GM12874 (cell line): ENCODE measurements at regions not wholly inside any gene's neighbourhood (a gene's known extent, or its start where the extent isn't known, plus 50 kb on each side); places are given as distances from the start of the nearest gene placed in this dataset.

Experiments used
- TF ChIP-seq, protein P1 (sequence below): IDR thresholded peaks from 2 replicates; pipeline ENCODE4 v1.5.1; 2011; ENCODE audit warnings: low read depth, mild to moderate bottlenecking, control low read depth, low read length, moderate library complexity; ENCODE audit not compliant: insufficient read depth

DNA sequence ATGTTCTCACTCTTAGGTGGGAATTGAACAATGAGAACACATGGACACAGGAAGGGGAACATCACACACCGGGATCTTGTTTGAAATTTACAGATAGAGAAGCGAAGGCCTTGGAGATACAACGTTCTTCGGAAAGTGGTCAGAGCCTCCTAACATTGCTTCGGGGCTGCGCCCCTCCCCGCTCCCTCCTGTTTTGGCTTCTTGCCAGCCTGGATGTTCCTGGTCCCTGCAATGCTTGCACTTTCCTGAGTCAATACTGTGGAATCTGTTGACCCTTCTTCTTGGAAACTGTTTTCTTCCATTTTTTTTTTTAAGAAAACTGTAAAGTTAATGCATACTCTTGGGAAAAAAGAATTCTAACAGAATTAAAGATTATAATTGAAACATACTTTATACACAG lies 360.8 kb downstream of the SOCS6 start:
- TF ChIP-seq, protein P1, sequence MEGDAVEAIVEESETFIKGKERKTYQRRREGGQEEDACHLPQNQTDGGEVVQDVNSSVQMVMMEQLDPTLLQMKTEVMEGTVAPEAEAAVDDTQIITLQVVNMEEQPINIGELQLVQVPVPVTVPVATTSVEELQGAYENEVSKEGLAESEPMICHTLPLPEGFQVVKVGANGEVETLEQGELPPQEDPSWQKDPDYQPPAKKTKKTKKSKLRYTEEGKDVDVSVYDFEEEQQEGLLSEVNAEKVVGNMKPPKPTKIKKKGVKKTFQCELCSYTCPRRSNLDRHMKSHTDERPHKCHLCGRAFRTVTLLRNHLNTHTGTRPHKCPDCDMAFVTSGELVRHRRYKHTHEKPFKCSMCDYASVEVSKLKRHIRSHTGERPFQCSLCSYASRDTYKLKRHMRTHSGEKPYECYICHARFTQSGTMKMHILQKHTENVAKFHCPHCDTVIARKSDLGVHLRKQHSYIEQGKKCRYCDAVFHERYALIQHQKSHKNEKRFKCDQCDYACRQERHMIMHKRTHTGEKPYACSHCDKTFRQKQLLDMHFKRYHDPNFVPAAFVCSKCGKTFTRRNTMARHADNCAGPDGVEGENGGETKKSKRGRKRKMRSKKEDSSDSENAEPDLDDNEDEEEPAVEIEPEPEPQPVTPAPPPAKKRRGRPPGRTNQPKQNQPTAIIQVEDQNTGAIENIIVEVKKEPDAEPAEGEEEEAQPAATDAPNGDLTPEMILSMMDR: no peak

DNA sequence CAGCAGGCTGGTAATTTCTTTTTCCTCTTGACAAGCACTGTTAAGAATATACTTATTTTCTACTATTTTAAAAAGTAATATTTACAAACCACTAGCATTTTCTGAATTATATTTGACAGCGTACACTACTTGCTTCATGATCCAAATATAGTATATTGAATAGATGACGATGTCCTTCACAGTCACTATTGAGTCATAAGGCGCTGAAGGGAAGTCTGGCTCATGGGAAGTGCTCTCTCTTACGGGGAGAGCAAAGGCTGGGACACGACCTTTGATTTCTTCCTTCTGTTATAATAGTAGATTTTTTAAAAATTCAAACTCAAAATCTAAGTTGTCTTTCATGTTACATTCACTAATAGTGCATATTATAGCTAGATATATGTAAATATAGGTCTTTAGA lies 357.1 kb downstream of the SOCS6 start:
- TF ChIP-seq, protein P1: no peak

DNA sequence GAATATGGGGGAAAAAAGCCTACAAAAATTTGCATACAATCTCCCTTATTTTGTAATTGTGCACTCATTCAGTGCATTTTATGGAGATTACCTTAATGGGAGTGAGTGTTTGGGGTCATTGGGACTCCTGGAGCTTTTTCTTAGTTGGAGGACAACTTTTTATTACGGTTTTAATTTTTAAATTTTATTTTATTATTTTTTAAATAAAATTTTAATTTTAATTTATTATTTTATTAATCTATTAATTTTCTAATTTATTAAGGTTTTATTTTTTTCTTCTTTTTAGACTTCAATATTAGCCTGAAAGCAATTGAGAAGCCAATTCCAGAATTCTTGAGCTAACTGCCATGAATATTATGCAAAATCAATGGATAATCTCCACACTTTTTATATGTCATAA lies 355.0 kb downstream of the SOCS6 start:
- TF ChIP-seq, protein P1: no peak

DNA sequence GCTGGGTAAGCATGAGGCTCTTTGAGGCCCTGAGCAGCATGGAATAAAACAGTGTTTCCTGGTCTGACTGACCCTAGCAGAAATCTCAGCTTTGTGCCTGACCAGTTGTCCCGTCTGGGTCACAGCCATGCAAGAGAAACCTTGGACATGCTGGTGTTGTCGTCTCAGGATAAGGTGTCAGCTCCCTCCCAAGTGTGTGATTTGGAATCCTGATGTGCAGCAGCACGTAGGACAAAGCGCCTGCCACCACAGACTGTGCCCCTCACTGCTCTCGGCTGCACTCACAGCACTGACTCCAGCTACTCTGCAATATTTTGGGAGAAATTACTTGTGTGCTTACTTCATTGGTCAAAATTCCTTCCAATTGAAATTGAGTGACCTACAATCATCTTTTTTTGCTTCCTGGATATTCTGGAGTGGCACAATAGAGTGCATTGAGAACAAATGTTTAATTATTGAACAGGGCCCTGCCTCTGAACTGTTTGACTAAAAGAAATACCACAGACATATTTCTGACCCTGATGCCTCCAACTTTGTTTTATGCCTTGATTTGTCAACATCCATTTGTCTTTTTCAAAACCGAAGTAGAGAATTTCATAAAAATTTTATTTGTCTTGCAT lies 352.4 kb downstream of the SOCS6 start:
- TF ChIP-seq, protein P1: no peak

DNA sequence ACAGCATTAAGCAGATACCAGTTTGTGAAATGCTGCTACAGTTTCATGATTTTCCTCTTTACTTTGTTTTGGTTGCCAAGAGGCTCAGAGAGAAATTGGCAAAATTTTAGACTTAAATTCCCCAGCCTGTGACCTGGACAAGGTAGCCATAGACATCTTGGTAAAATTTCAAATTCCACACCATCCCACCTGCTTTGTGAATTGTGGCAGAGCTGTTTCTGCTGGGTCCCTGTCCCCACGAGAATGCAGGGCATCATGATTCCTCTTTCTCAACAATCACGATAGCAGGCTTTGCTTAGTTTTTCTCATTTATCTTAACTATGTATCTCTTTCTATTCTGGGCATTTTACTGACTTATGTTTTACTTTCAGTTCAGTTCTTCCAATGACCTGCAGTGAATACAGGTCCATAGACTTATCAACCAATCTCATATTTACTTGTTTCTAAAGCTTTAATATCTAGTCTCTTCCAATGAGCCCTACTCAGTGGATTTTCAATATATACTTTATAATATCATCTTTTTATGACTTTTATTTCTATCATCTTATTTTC lies 351.6 kb downstream of the SOCS6 start:
- TF ChIP-seq, protein P1: no peak

DNA sequence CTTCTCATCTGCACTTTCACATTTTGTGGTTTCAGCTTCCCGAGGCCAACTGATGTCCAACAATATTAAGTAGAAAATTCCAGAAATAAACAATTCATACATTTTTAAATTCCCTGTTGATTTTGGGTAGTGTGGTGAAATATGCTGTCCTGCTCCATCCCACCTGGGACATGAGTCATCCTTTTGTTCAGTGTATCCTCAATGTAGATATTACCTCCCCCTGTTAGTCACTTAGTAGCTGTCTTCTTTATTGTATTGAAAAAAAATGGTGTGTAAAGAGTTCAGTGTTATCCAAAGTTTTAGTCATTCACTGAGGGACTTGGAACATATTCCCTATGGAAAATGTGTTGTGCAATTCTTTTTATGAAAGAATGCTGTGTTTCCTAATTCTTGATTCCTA lies 348.1 kb downstream of the SOCS6 start:
- TF ChIP-seq, protein P1: no peak

DNA sequence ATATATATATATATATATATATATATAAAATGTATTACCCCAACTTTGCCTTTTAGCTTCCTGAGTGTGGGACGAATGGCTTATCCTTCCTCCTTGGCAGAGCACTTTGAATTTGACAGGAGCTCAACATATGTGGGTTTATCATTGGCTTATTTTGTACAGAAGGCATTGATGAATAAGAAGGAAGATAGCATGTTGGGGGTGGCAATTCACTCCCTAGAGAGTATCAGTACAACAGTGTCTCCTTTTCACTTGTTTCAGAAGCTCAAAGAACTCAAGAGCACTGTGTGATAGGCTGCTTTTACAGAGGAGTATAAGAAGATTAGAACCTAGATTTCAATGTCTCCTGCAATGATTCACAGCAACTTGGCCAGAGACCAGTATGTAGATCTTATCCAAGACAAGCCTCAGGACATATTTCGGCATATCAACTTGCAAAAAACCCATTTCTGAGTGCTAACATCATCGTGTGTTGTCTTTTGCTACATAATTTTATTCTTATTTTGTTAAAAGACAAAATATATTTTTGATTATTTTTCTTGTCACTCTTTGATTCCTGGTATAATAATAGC lies 345.8 kb downstream of the SOCS6 start:
- TF ChIP-seq, protein P1: no peak
